Thymus (tissue), 11 donors: ENCODE measurements at regions not wholly inside any gene's neighbourhood (a gene's known extent, or its start where the extent isn't known, plus 50 kb on each side); places are given as distances from the start of the nearest gene placed in this dataset.
A peak's percentile ranks its signal among the peaks of the same experiment; 100 is the strongest.

Experiments
- DNase-seq, 9 donors: peaks; one replicate each; pipeline ENCODE4 v3.0.0-alpha.2; 2013; ENCODE audit warnings: low spot score in 9 of 9, low read depth in 6 of 9, missing footprints in 1 of 9
- H3K27ac ChIP-seq, 2 donors: one replicate each; pipeline ENCODE4 v1.5.1; 2013; ENCODE audit warnings: control low read depth in 1 of 2, low read depth in 1 of 2, low read length in 1 of 2, mild to moderate bottlenecking in 1 of 2, moderate library complexity in 1 of 2
- H3K27me3 ChIP-seq, 2 donors: one replicate each; pipeline ENCODE4 v1.5.1; 2013; ENCODE audit warnings: low read length in 1 of 2; ENCODE audit not compliant: control insufficient read depth in 2 of 2, insufficient read depth in 1 of 2
- H3K36me3 ChIP-seq, 2 donors: one replicate each; pipeline ENCODE4 v1.5.1; 2013; ENCODE audit warnings: low read length in 1 of 2, mild to moderate bottlenecking in 1 of 2, moderate library complexity in 1 of 2; ENCODE audit not compliant: control insufficient read depth in 2 of 2, insufficient read depth in 2 of 2
- H3K4me1 ChIP-seq, 2 donors: one replicate each; pipeline ENCODE4 v1.5.1; 2013; ENCODE audit warnings: low read length in 2 of 2; ENCODE audit not compliant: control insufficient read depth in 2 of 2, insufficient read depth in 2 of 2
- H3K4me3 ChIP-seq, 2 donors: one replicate each; pipeline ENCODE4 v1.5.1; 2013; ENCODE audit warnings: low read length in 2 of 2, control low read depth in 1 of 2, mild to moderate bottlenecking in 1 of 2
- H3K9me3 ChIP-seq, 2 donors: one replicate each; pipeline ENCODE4 v1.5.1; 2013; ENCODE audit warnings: low read length in 1 of 2, mild to moderate bottlenecking in 1 of 2; ENCODE audit not compliant: control insufficient read depth in 2 of 2, insufficient read depth in 1 of 2
- WGBS: extraction: QIAGEN DNeasy Blood & Tissue Kit; methylation state at CpG from one replicate; pipeline ENCODE4 v1.1.7; 2013; 5-methylcytosine and 5-hydroxymethylcytosine counted together
- donor health status: healthy.

- Histone ChIP-seq H3K4me3 (no peak overlapping the region), H3K9me3 (peaks cover 0 to 3% of the 10 kb centered on the region in 2 donors), H3K27me3 (no peaks in the 10 kb centered on the region), H3K36me3 (no peaks in the 10 kb centered on the region), H3K4me1 (no peaks in the 10 kb centered on the region), H3K27ac (no peak overlapping the region)
- no peak for DNase-seq
- WGBS, result 81% methylated on average over 1 of the region's 1 CpG
These were observed 75.7 kb upstream of the TP63 start for GRCh38 chr3:189555558-189555881.

GRCh38 chr3:189557824-189558223, 73.4 kb upstream of the TP63 start:
- 97% methylated on average over 3 of the region's 3 CpGs for WGBS
- Histone ChIP-seq H3K4me1 (no peaks in the 10 kb centered on the region), H3K27ac (no peak overlapping the region), H3K36me3 (no peaks in the 10 kb centered on the region), H3K9me3 (peaks cover 0 to 3% of the 10 kb centered on the region in 2 donors), H3K4me3 (no peak overlapping the region), H3K27me3 (no peaks in the 10 kb centered on the region)
- DNase-seq, result no peak

GRCh38 chr3:189561256-189561655, 69.9 kb upstream of the TP63 start:
- Histone ChIP-seq H3K27me3 (no peaks in the 10 kb centered on the region), H3K4me3 (no peak overlapping the region), H3K9me3 (peaks cover 0 to 3% of the 10 kb centered on the region in 2 donors), H3K27ac (no peak overlapping the region), H3K36me3 (no peaks in the 10 kb centered on the region), H3K4me1 (no peaks in the 10 kb centered on the region)
- DNase-seq, result no peak
- WGBS, result 97% methylated on average over 2 of the region's 2 CpGs

GRCh38 chr3:189563853-189564563, 67.2 kb upstream of the TP63 start:
- Histone ChIP-seq H3K9me3 (no peaks in the 10 kb centered on the region), H3K36me3 (no peaks in the 10 kb centered on the region), H3K27ac (no peak overlapping the region), H3K4me1 (no peaks in the 10 kb centered on the region), H3K4me3 (no peak overlapping the region), H3K27me3 (no peaks in the 10 kb centered on the region)
- peak in 1 of 9 donors; percentile 24 for DNase-seq
- 76% methylated on average over 6 of the region's 6 CpGs for WGBS

- 93% methylated on average over 2 of the region's 2 CpGs for WGBS
- H3K9me3 ChIP-seq, result no peaks in the 10 kb centered on the region
- no peaks in the 10 kb centered on the region for H3K4me1 ChIP-seq
- H3K27ac ChIP-seq, result no peak overlapping the region
- H3K27me3 ChIP-seq, result no peaks in the 10 kb centered on the region
- DNase-seq, result no peak
- H3K36me3 ChIP-seq, result no peaks in the 10 kb centered on the region
- no peak overlapping the region for H3K4me3 ChIP-seq
These were observed 64.5 kb upstream of the TP63 start for GRCh38 chr3:189566550-189567130.

GRCh38 chr3:189567322-189567721, 63.9 kb upstream of the TP63 start:
- Histone ChIP-seq H3K27ac (no peak overlapping the region), H3K4me1 (no peaks in the 10 kb centered on the region), H3K36me3 (no peaks in the 10 kb centered on the region), H3K9me3 (no peaks in the 10 kb centered on the region), H3K4me3 (no peak overlapping the region), H3K27me3 (no peaks in the 10 kb centered on the region)
- WGBS, result 94% methylated on average over 2 of the region's 2 CpGs
- DNase-seq, result no peak

GRCh38 chr3:189567766-189568420, 63.3 kb upstream of the TP63 start:
- Histone ChIP-seq H3K4me3 (no peak overlapping the region), H3K27ac (no peak overlapping the region), H3K4me1 (no peaks in the 10 kb centered on the region), H3K9me3 (no peaks in the 10 kb centered on the region), H3K36me3 (no peaks in the 10 kb centered on the region), H3K27me3 (no peaks in the 10 kb centered on the region)
- no peak for DNase-seq
- 90% methylated on average over 3 of the region's 3 CpGs for WGBS

GRCh38 chr3:189568961-189569360, 62.2 kb upstream of the TP63 start:
- no peaks in the 10 kb centered on the region for H3K9me3 ChIP-seq

GRCh38 chr3:189569473-189569872, 61.7 kb upstream of the TP63 start:
- Histone ChIP-seq H3K9me3 (no peaks in the 10 kb centered on the region), H3K36me3 (no peaks in the 10 kb centered on the region), H3K27me3 (no peaks in the 10 kb centered on the region), H3K4me3 (no peak overlapping the region), H3K27ac (no peak overlapping the region), H3K4me1 (no peaks in the 10 kb centered on the region)
- WGBS, result 98% methylated on average over 4 of the region's 4 CpGs
- DNase-seq, result no peak

More at GRCh38 chr3:189568961-189569360, 62.2 kb upstream of the TP63 start:
- no peak for DNase-seq
- Histone ChIP-seq H3K4me1 (no peaks in the 10 kb centered on the region), H3K27me3 (no peaks in the 10 kb centered on the region), H3K4me3 (no peak overlapping the region), H3K36me3 (no peaks in the 10 kb centered on the region), H3K27ac (no peak overlapping the region)
- WGBS, result 79% methylated on average over 4 of the region's 4 CpGs
